Skin epidermis (tissue), 12 donors: ENCODE measurements at regions not wholly inside any gene's neighbourhood (a gene's known extent, or its start where the extent isn't known, plus 50 kb on each side); places are given as distances from the start of the nearest gene placed in this dataset.

Experiments used
- H3K27ac ChIP-seq, 21 experiments: fragments of 200-600 bp; sonication (generic) in 11 of 21; one replicate each; pipeline ENCODE4 v1.5.0; 2020; ENCODE audit warnings: mild to moderate bottlenecking in 3 of 21, inconsistent platforms in 2 of 21, moderate library complexity in 2 of 21
- H3K4me3 ChIP-seq, 7 experiments: fragments of 200-600 bp; sonication (generic) in 2 of 7; one replicate each; pipeline ENCODE4 v1.5.0; 2020; ENCODE audit warnings: inconsistent platforms in 2 of 7, mild to moderate bottlenecking in 2 of 7, moderate library complexity in 1 of 7

GRCh38 chr13:106796280-106797047, 228.5 kb upstream of the ARGLU1 start:
- peak overlapping the region in 4 of 7 experiments; percentile 2 to 30 (median 16) for H3K4me3 ChIP-seq
- H3K27ac ChIP-seq: no peak overlapping the region

GRCh38 chr13:106795847-106796246, 227.9 kb upstream of the ARGLU1 start:
- H3K4me3 ChIP-seq: peak overlapping the region in 4 of 7 experiments; percentile 2 to 30 (median 16)
- no peak overlapping the region for H3K27ac ChIP-seq

DNA sequence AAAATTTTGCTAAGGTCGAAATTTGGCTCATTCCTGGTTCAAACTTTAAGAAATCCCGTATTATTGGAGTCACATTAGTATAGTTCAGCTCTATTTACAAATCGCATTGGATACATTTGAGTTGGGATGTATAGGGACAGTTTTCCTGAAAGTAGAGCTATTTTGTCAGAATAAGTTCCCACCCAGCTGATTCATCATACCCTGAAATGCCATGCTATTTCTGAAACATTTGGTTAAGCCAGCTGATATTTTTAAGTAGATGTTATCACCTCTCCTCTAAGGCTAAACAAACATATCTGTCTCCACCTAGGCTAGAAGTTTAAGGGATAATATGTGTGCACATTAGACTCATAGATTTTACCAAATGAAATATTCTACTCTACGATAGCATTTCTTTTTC, 226.2 kb upstream of the ARGLU1 start:
- Histone ChIP-seq H3K27ac (no peak overlapping the region), H3K4me3 (no peak overlapping the region)

DNA sequence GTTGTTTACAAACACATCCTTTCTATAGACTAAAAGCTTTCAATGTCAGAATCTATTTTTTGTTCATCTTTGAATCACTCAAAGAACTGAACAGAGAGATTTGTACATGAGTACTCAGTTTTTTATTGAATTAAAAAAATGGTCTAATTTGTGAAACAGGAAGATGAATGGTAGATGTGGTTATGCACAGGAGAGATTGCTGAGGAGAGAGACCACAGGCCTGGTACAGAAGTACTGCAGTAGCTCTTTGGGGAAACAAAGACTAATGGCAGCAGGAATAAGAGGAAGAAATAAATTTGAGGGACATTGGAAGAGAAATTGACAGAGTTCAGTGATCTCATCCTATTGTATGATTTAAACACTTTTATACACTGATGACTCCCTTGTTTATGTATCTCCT, 222.0 kb upstream of the ARGLU1 start:
- Histone ChIP-seq H3K4me3 (no peak overlapping the region), H3K27ac (no peak overlapping the region)

DNA sequence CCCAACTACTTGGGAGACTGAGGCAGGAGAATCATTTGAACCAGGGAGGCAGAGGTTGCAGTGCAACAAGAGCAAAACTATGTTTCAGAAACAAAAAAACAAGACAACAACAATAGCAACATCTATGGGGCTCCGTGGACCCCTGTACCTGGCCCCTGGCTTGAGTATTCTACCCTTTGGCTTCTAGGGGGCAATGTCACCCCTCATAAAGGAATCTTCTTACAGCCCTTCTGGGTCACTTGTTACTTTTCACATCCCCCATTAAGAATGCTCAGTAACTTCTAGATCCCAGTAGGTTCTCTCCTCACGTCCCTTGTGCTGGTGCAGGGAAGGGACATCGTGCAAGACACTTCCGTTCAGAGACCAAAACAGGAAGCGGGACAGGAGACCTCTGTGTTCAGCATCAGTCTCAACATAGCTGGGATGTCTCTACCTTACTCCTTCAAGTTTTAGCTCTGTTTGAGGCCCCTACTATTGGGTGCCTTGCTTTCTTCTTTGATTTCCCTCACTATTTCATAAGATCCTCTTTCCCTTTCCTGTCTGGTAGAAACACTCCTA, 218.1 kb upstream of the ARGLU1 start:
- H3K4me3 ChIP-seq: no peak overlapping the region
- no peak overlapping the region for H3K27ac ChIP-seq

- Histone ChIP-seq H3K27ac (no peak overlapping the region), H3K4me3 (no peak overlapping the region)
Observed at GRCh38 chr13:106774621-106775020, 206.7 kb upstream of the ARGLU1 start.

GRCh38 chr13:106772006-106772601, 204.2 kb upstream of the ARGLU1 start:
- no peak overlapping the region for H3K27ac ChIP-seq

GRCh38 chr13:106768991-106769390, 201.1 kb upstream of the ARGLU1 start:
- no peak overlapping the region for H3K4me3 ChIP-seq
- H3K27ac ChIP-seq: no peak overlapping the region

More at GRCh38 chr13:106772006-106772601, 204.2 kb upstream of the ARGLU1 start:
- no peak overlapping the region for H3K4me3 ChIP-seq

GRCh38 chr13:106762708-106763107, 194.8 kb upstream of the ARGLU1 start:
- H3K27ac ChIP-seq: no peak overlapping the region

GRCh38 chr13:106756446-106756845, 188.5 kb upstream of the ARGLU1 start:
- H3K4me3 ChIP-seq: no peak overlapping the region
- H3K27ac ChIP-seq: no peak overlapping the region

More at GRCh38 chr13:106762708-106763107, 194.8 kb upstream of the ARGLU1 start:
- no peak overlapping the region for H3K4me3 ChIP-seq

GRCh38 chr13:106755542-106755941, 187.6 kb upstream of the ARGLU1 start:
- Histone ChIP-seq H3K27ac (no peak overlapping the region), H3K4me3 (no peak overlapping the region)

GRCh38 chr13:106753251-106753650, 185.3 kb upstream of the ARGLU1 start:
- no peak overlapping the region for H3K27ac ChIP-seq
- no peak overlapping the region for H3K4me3 ChIP-seq

DNA sequence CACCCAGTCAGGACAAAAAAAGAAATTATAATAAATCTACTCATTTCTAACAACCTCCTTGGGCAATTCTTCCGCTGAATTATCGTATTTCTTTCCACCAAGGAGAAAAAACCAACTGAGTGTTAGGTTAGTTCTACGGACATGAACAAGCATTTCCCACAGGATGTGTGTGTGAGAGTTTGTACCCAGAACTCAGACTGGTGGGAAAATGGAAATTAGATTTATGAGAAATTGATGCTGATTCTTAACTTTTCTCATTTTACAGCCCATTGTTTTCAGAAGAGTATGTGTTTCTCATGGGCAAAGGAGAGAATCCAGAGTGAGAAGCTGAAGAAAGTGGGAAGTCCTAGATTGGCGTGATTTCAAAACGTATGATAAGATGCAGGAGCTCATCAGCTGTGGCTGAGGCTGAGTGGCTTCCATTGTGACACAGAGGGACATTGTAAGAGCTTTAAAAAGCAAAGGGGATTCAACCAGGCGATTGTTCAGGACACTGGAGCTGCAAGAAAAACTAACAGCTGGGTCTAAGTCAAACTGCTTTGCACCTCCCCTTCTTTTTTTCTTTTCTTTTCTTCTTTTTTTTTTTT, 184.7 kb upstream of the ARGLU1 start:
- no peak overlapping the region for H3K4me3 ChIP-seq
- H3K27ac ChIP-seq: peak overlapping the region in 1 of 21 experiments; percentile 11

GRCh38 chr13:106748785-106749184, 180.8 kb upstream of the ARGLU1 start:
- no peak overlapping the region for H3K27ac ChIP-seq
- H3K4me3 ChIP-seq: no peak overlapping the region

DNA sequence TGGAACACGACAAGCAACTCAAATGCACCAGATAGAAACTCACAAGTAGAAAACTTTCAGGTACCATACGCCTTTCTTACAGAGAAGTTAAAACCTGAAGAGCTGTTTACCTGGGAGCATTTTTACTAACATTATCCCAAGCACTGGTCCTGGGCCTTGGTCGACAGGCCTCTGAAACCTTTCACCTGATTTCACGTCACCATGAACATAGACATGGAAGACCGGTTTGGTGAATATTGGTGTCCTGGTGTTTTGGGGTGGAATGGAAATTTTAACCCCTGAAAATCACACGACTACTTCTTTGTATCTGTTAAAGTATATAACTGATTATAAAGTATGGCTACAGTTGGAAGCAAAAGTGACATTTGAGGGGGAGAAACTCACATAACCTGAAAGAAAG, 176.6 kb upstream of the ARGLU1 start:
- no peak overlapping the region for H3K27ac ChIP-seq
- H3K4me3 ChIP-seq: no peak overlapping the region

DNA sequence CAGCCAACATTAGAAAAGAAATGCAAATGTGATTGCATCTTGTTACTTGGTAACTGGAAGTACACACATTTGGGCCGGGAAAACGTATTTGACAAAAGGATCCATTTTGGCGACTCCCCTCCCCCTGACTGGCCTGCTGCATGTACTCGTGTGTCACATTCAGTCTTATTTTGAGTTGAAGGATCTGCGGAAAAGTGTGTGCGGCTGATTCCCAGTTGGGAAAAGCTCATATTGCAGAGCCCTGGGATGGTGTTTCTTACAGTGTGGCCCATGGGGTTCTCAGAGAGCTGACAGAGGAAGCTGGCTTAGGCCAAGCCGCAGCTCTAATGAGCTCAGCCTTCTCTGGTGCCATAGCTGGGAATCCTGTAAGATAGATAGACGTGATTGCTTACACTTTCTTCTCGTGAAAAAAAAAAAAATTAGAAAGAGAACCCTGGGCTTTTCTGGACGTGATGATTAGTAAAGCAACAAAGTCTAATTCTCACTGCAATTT, 170.3 kb upstream of the ARGLU1 start:
- H3K4me3 ChIP-seq: no peak overlapping the region
- no peak overlapping the region for H3K27ac ChIP-seq

DNA sequence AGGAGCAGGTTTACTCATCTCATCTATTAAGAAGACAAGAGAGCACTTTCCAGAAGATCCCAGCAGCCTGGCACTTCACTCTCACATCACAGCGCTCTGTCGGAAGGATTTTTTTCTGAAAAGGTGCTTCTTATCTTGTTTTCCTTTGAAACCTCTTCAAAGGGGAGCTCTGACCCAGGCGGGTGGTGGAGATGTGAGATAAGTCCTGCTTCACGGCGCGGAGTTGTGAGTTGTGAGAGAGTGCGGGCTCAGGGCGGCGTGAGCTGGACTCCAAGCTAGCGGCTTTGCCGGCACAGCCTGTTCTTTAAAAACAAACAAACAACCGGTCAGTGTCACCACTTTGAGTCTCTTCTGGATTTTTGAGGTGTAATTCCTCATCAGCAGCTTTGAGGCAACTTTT, 169.0 kb upstream of the ARGLU1 start:
- Histone ChIP-seq H3K27ac (no peak overlapping the region), H3K4me3 (no peak overlapping the region)

DNA sequence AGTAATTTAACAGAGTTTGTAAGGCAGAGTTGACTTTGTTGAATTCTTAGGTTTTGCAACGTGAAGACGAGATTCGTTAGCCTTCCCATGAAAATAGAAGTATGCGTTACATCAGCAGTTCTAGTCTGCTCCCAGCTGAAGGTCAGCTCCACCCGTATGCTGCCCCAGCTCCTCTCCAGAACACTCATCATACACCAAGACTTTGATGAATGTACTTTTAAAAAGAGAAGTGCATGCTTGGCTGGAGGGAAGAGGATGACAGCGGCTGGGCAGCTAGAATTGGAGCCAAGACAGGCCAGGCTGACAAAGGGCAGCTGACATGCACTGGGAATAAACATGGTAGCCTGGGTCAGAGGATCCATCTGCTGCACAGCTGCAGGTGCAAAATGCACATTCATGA, 166.3 kb upstream of the ARGLU1 start:
- H3K4me3 ChIP-seq: no peak overlapping the region
- H3K27ac ChIP-seq: no peak overlapping the region

GRCh38 chr13:106723036-106723435, 155.1 kb upstream of the ARGLU1 start:
- no peak overlapping the region for H3K27ac ChIP-seq
- no peak overlapping the region for H3K4me3 ChIP-seq

DNA sequence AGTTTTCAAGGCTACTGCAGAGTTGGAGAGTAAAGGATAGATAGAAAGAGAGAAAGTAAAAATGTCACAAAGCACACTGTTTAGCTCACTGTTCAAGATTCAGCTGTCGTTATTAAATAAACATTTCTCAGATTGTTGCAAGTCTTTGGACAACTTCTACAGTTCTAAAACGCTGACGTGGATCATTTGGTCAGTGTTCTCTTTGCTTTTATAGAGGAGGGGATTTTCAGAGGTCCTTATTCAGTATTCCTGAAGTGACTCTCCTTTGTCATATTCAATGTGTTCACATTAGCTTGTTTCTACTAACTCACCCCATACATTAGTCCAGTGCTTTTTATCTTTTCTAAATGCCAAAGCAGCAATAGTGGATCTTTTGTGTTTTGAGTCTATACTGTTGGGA, 154.7 kb upstream of the ARGLU1 start:
- H3K27ac ChIP-seq: no peak overlapping the region
- no peak overlapping the region for H3K4me3 ChIP-seq

- Histone ChIP-seq H3K27ac (no peak overlapping the region), H3K4me3 (no peak overlapping the region)
Observed at GRCh38 chr13:106721599-106721998, 153.7 kb upstream of the ARGLU1 start.
